Parathyroid adenoma (tissue), 2 donors: ENCODE measurements at regions not wholly inside any gene's neighbourhood (a gene's known extent, or its start where the extent isn't known, plus 50 kb on each side); places are given as distances from the start of the nearest gene placed in this dataset.

Source experiments
- H2AFZ ChIP-seq: fragments of 300-600 bp; sonication (generic); one replicate; pipeline ENCODE4 v1.7.0; 2017; ENCODE audit warnings: antibody characterized with exemption, mild to moderate bottlenecking
- H3K27ac ChIP-seq: fragments of 300-600 bp; sonication (generic); one replicate; pipeline ENCODE4 v1.7.0; 2017
- H3K27me3 ChIP-seq: fragments of 300-600 bp; sonication (generic); one replicate; pipeline ENCODE4 v1.7.0; 2017; ENCODE audit warnings: low read length; ENCODE audit not compliant: control insufficient read depth, insufficient read depth
- H3K36me3 ChIP-seq: fragments of 300-600 bp; sonication (generic); one replicate; pipeline ENCODE4 v1.7.0; 2017; ENCODE audit warnings: low read length; ENCODE audit not compliant: control insufficient read depth, insufficient read depth
- H3K4me1 ChIP-seq: fragments of 300-600 bp; sonication (generic); one replicate; pipeline ENCODE4 v1.7.0; 2017; ENCODE audit warnings: control low read depth
- H3K4me2 ChIP-seq: fragments of 300-600 bp; sonication (generic); one replicate; pipeline ENCODE4 v1.7.0; 2017; ENCODE audit warnings: low read length
- H3K4me3 ChIP-seq: fragments of 300-600 bp; sonication (generic); one replicate; pipeline ENCODE4 v1.7.0; 2017; ENCODE audit warnings: low read depth, low read length
- H3K79me2 ChIP-seq: fragments of 300-600 bp; sonication (generic); one replicate; pipeline ENCODE4 v1.7.0; 2017; ENCODE audit warnings: control low read depth
- H3K9ac ChIP-seq: fragments of 300-600 bp; sonication (generic); one replicate; pipeline ENCODE4 v1.7.0; 2017; ENCODE audit warnings: mild to moderate bottlenecking
- H3K9me3 ChIP-seq: fragments of 300-600 bp; sonication (generic); one replicate; pipeline ENCODE4 v1.7.0; 2017; ENCODE audit warnings: low read length; ENCODE audit not compliant: control insufficient read depth
- TF ChIP-seq, protein P1 (sequence below): fragments of 300-600 bp; sonication (generic); IDR thresholded peaks from one replicate; pipeline ENCODE4 v1.7.0; 2017; ENCODE audit warnings: antibody characterized with exemption, mild to moderate bottlenecking
- donor health status: primary hyperparathyroidism.

DNA sequence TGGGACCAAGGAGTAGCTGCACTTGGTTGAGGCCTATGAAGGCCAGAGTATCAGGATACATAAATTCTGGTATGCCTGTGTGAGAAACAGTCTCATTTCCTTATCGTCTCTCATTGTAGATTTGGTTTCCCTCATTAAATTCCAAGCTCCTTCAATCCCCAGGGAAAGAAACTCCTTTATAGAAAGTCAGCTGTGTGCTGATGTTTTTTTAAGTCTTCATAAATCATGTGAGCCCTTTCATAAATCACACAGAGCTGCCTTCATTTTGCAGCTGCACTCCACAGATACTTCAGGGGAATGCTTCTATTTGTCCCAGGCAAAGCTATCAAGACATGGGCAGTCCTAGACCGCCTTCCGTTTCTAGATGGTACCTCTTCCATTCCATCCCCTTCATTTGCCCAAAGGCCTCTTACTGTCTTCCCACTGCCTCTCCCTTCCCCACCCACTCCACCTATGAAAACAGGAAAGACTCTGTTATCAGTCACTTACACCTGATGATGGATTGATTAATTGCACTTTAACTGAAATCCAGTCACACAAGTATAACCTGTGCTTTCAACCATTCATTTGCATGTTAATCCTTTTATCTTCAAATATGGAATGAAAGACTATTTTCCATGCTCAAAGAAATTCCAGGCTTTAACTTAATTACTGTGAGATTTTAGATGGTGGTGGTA is 290.2 kb downstream of the C7orf25 start:
- no peaks in the 10 kb centered on the region for H3K4me1 ChIP-seq
- no peak overlapping the region for H3K27ac ChIP-seq
- TF ChIP-seq, protein P1, sequence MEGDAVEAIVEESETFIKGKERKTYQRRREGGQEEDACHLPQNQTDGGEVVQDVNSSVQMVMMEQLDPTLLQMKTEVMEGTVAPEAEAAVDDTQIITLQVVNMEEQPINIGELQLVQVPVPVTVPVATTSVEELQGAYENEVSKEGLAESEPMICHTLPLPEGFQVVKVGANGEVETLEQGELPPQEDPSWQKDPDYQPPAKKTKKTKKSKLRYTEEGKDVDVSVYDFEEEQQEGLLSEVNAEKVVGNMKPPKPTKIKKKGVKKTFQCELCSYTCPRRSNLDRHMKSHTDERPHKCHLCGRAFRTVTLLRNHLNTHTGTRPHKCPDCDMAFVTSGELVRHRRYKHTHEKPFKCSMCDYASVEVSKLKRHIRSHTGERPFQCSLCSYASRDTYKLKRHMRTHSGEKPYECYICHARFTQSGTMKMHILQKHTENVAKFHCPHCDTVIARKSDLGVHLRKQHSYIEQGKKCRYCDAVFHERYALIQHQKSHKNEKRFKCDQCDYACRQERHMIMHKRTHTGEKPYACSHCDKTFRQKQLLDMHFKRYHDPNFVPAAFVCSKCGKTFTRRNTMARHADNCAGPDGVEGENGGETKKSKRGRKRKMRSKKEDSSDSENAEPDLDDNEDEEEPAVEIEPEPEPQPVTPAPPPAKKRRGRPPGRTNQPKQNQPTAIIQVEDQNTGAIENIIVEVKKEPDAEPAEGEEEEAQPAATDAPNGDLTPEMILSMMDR = no peak
- no peak overlapping the region for H3K9ac ChIP-seq
- H2AFZ ChIP-seq = no peak overlapping the region
- H3K79me2 ChIP-seq = no peaks in the 10 kb centered on the region
- H3K4me3 ChIP-seq = no peak overlapping the region
- no peak overlapping the region for H3K4me2 ChIP-seq
- no peaks in the 10 kb centered on the region for H3K36me3 ChIP-seq
- no peaks in the 10 kb centered on the region for H3K9me3 ChIP-seq
- no peaks in the 10 kb centered on the region for H3K27me3 ChIP-seq

DNA sequence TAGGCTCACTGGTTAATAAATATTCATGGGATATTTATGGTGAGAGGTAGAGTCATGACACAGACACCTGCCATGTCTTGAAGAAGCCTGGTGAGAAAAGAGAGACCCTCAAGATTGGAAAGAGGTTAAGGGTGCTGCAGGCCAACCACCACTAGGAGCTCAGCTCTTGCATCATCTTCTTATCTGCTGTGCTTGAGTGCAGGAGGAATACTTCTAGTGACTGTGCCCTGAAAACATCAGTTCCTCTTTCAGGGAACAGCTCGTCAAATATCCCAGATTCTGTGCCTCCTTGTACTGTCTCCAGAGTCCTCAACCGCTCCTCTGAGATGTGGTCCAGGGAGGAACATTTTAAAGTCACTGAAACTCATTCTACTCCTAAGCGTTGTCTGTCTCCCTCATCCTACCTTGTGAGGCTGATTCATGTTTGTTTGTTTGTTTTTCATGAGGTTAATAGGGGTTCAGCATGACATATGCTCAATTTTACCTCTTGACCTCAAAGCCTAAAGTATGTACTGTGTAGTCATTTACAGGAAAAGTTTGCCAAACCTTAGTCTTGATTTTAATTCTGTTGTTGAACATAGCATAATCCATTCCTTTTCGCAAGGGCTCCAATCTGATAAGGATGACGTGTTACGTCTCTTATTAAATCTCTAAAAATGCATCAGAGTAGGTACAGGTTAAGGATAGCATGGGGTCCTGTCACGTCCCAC is 293.1 kb downstream of the C7orf25 start:
- no peaks in the 10 kb centered on the region for H3K27me3 ChIP-seq
- no peak overlapping the region for H2AFZ ChIP-seq
- no peaks in the 10 kb centered on the region for H3K4me1 ChIP-seq
- no peak overlapping the region for H3K9ac ChIP-seq
- no peak overlapping the region for H3K4me2 ChIP-seq
- TF ChIP-seq, protein P1 = no peak
- no peaks in the 10 kb centered on the region for H3K9me3 ChIP-seq
- no peaks in the 10 kb centered on the region for H3K36me3 ChIP-seq
- H3K4me3 ChIP-seq = no peak overlapping the region
- no peaks in the 10 kb centered on the region for H3K79me2 ChIP-seq
- H3K27ac ChIP-seq = no peak overlapping the region

DNA sequence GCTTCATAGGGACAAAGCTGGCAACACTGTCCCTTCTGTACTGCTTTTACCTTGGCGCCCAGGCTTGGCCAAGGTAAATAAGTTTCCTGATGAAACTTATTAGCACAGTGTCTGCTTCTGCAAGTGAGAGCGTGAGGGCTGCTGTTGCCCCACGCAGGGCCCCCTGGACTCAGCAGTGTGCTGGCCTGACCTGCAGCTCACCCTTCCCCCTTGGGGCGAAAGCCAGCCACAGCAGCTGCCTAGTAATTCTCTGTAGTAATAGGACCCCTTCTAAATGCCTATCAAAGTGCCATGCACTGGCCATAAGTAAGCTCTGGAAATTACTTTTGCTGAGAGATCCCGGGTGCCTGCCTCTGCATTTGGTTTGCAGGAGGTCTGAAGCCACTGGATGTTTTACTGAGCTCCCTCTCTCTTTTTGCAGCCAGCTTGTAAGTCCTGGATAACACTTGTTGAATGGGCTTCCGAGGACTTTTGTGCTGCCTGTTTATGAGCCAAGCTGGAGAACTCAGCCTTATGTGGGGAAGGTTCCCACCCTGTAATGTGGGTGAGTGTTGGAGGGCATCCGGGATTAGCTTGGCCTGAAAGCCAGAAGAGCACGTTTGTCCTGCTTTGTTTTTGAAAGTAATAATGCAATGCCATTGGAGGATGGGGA is 293.9 kb downstream of the C7orf25 start:
- no peak overlapping the region for H2AFZ ChIP-seq
- H3K4me2 ChIP-seq = no peak overlapping the region
- H3K4me1 ChIP-seq = no peaks in the 10 kb centered on the region
- no peak overlapping the region for H3K4me3 ChIP-seq
- H3K27ac ChIP-seq = no peak overlapping the region
- H3K36me3 ChIP-seq = no peaks in the 10 kb centered on the region
- TF ChIP-seq, protein P1 = no peak
- no peaks in the 10 kb centered on the region for H3K27me3 ChIP-seq
- H3K79me2 ChIP-seq = no peaks in the 10 kb centered on the region
- no peaks in the 10 kb centered on the region for H3K9me3 ChIP-seq
- H3K9ac ChIP-seq = no peak overlapping the region

DNA sequence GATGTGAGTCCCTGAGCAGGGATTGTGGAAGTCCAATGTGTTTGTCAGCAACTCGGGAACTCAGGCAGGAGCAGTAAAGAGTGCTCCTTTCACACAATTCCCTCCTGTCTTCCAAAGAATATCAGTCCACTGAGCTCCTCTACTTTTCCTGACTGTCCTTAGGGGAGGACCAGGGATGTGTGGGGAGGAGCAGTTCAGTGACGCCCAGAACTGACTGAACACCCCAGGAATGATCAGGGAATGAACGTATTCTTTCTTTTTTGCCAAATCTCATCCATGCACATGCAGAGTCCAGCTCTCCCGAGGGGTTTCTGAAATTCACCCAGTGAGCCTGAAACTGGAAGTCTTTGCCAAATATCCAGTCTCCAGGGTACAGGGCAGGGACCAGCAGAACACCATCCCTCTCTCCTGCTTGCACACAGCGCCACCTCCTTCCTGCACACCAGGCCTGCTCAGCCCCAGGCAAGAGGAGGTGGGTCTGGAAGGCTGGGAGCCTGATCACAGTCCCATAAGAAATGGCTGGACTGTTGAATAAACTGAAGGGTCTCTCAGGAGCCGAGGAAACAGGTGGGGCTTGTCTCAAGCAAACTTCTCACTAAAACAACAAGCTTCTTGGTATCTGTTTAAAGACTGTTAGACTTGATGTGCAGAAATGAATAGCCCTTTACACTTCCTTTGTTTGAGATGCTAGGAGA is 294.7 kb downstream of the C7orf25 start:
- Histone ChIP-seq H2AFZ (no peak overlapping the region), H3K27me3 (no peaks in the 10 kb centered on the region), H3K4me1 (no peaks in the 10 kb centered on the region), H3K27ac (no peak overlapping the region), H3K4me2 (no peak overlapping the region), H3K9me3 (no peaks in the 10 kb centered on the region), H3K79me2 (no peaks in the 10 kb centered on the region), H3K4me3 (no peak overlapping the region), H3K9ac (no peak overlapping the region), H3K36me3 (no peaks in the 10 kb centered on the region)
- TF ChIP-seq, protein P1 = no peak
